ENCODE measurements at regions not wholly inside any gene's neighbourhood (a gene's known extent, or its start where the extent isn't known, plus 50 kb on each side); places are given as distances from the start of the nearest gene placed in this dataset.

- Histone ChIP-seq H3K27ac (no peak overlapping the region), H3K27me3 (no peaks in the 10 kb centered on the region), H3K4me3 (no peak overlapping the region), H3K4me1 (no peaks in the 10 kb centered on the region), H3K9me3 (peaks cover 0 to 4% of the 10 kb centered on the region in 2 donors), H3K36me3 (no peaks in the 10 kb centered on the region)
- TF ChIP-seq, protein P1, sequence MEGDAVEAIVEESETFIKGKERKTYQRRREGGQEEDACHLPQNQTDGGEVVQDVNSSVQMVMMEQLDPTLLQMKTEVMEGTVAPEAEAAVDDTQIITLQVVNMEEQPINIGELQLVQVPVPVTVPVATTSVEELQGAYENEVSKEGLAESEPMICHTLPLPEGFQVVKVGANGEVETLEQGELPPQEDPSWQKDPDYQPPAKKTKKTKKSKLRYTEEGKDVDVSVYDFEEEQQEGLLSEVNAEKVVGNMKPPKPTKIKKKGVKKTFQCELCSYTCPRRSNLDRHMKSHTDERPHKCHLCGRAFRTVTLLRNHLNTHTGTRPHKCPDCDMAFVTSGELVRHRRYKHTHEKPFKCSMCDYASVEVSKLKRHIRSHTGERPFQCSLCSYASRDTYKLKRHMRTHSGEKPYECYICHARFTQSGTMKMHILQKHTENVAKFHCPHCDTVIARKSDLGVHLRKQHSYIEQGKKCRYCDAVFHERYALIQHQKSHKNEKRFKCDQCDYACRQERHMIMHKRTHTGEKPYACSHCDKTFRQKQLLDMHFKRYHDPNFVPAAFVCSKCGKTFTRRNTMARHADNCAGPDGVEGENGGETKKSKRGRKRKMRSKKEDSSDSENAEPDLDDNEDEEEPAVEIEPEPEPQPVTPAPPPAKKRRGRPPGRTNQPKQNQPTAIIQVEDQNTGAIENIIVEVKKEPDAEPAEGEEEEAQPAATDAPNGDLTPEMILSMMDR (IDR thresholded peaks at IDR 0.05) = no peak
- DNase-seq (ENCODE audit: low spot score) = no peak
Measured at GRCh38 chr4:63558709-63559108, 850.5 kb downstream of the TECRL start.

- H3K36me3 ChIP-seq = no peaks in the 10 kb centered on the region
- H3K9me3 ChIP-seq = peaks cover 0 to 4% of the 10 kb centered on the region in 2 donors
- TF ChIP-seq, protein P1 (IDR thresholded peaks at IDR 0.05) = no peak
- H3K4me1 ChIP-seq = no peaks in the 10 kb centered on the region
- DNase-seq (ENCODE audit: low spot score) = no peak
- no peaks in the 10 kb centered on the region for H3K27me3 ChIP-seq
- no peak overlapping the region for H3K4me3 ChIP-seq
- H3K27ac ChIP-seq = no peak overlapping the region
Measured at GRCh38 chr4:63556332-63556731, 852.9 kb downstream of the TECRL start.

DNA sequence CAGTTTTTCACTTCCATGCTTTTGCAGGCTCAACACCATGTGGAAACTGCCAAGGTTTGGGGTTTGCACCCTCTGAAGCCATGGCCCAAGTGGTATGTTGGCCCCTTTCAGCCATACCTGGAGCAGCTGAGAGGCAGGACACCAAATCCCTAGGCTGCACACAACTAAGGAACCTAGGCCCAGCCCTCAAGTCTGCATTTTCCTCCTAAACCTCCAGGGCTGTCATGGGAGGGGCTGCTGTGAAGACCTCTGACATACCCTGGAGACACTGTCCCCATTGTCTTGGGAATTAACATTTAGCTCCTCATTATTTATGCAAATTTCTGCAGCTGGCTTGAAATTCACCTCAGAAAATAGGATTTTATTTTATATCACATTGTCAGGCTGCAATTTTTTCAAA lies 856.1 kb downstream of the TECRL start:
- no peaks in the 10 kb centered on the region for H3K9me3 ChIP-seq
- H3K4me1 ChIP-seq = no peaks in the 10 kb centered on the region
- no peak overlapping the region for H3K27ac ChIP-seq
- DNase-seq (ENCODE audit: low spot score) = no peak
- no peaks in the 10 kb centered on the region for H3K27me3 ChIP-seq
- TF ChIP-seq, protein P1 (IDR thresholded peaks at IDR 0.05) = no peak
- no peak overlapping the region for H3K4me3 ChIP-seq
- H3K36me3 ChIP-seq = no peaks in the 10 kb centered on the region

DNA sequence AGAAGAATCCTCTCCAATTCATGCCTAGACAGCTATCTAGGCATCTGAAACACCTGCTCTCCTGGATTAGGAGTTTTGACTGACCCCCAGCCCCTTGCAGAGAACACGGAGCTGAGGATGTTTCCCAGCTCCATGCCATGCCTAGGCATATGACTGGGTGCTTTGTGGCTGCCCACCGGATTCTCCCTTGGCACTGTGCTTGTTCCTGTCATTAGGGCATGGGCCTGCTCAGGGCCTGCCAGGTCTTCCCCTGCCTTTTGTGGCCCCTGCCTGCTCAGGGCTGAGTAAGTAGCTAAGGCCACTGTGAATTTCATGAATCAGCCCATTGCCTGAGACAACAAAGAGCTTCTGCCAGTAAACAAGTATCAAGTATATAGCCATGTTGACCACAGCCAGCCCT lies 867.4 kb downstream of the TECRL start:
- no peak overlapping the region for H3K4me3 ChIP-seq
- H3K4me1 ChIP-seq = no peaks in the 10 kb centered on the region
- no peaks in the 10 kb centered on the region for H3K27me3 ChIP-seq
- TF ChIP-seq, protein P1 (IDR thresholded peaks at IDR 0.05) = no peak
- peaks cover 0 to 10% of the 10 kb centered on the region in 2 donors for H3K9me3 ChIP-seq
- H3K27ac ChIP-seq = no peak overlapping the region
- no peak for DNase-seq (ENCODE audit: low spot score)
- no peaks in the 10 kb centered on the region for H3K36me3 ChIP-seq

- H3K27me3 ChIP-seq = no peaks in the 10 kb centered on the region
- H3K36me3 ChIP-seq = no peaks in the 10 kb centered on the region
- H3K9me3 ChIP-seq = no peaks in the 10 kb centered on the region
- H3K4me3 ChIP-seq = no peak overlapping the region
- H3K4me1 ChIP-seq = no peaks in the 10 kb centered on the region
- TF ChIP-seq, protein P1 (IDR thresholded peaks at IDR 0.05) = no peak
- no peak for DNase-seq (ENCODE audit: low spot score)
- no peak overlapping the region for H3K27ac ChIP-seq
Measured at GRCh38 chr4:63529581-63530337, 879.5 kb downstream of the TECRL start.
